K562 (cell line): ENCODE measurements at regions not wholly inside any gene's neighbourhood (a gene's known extent, or its start where the extent isn't known, plus 50 kb on each side); places are given as distances from the start of the nearest gene placed in this dataset.
"Not testable (repeated sequence)": the region's sequence is repeated elsewhere in the genome, so short reads cannot be mapped to it uniquely, and the experiment has no call there.

ENCODE experiments used
- ATAC-seq: fragments of 200-7000 bp; cut with Tn5 transposase; 3 replicates; pipeline ENCODE4 v1.9.1; 2020; ENCODE audit warnings: moderate library complexity
- BruUV-seq: library from RNA; stranded (reverse); fragments of 400-500 nt; replicated peaks from 2 replicates; lab custom pipeline; 2021; lab: Mats Ljungman, UMichigan
- CTCF ChIA-PET: fragments of 300-600 bp; formaldehyde crosslinking; extraction: SDS; loops from one replicate; lab custom pipeline; 2021; ENCODE audit warnings: low intra/inter-chr PET ratio; lab: Yijun Ruan, JAX
- POLR2A ChIA-PET: fragments of 300-600, 350-650 bp; sonication (Branson Sonifier 250); formaldehyde crosslinking; extraction: SDS; loops from one replicate; lab custom pipeline; 2021; ENCODE audit warnings: antibody characterized with exemption, inconsistent platforms; lab: Yijun Ruan, JAX
- DNase-seq, 4 experiments: peaks; one replicate each; pipeline versions ENCODE4 v3.0.0 to v3.0.0-alpha.2; 2011 to 2018; ENCODE audit warnings: low spot score in 3 of 4, mixed read lengths in 3 of 4; ENCODE audit errors: extremely low read depth in 1 of 4
- FAIRE-seq: peaks from 2 replicates; lab custom pipeline; 2011; peaks lifted over from hg19 to GRCh38; lab: Jason Lieb, UNC
- H2AFZ ChIP-seq: 2 replicates; pipeline ENCODE4 v1.6.0; 2011; ENCODE audit warnings: low read depth, low read length, control low read depth, inconsistent platforms
- H3K27ac ChIP-seq: fragments of 200-600 bp; 3 replicates; pipeline ENCODE4 v1.8.0; 2011; ENCODE audit warnings: low read depth, mild to moderate bottlenecking, control low read depth, inconsistent platforms, low read length, moderate library complexity, mixed read lengths; ENCODE audit errors: extremely low read depth
- H3K27me3 ChIP-seq, 2 experiments: fragments of 300-600 bp in 1 of 2; 2 replicates in 1 of 2; 3 replicates in 1 of 2; pipeline versions ENCODE4 v1.6.0 to v1.8.0; 2011; ENCODE audit warnings: inconsistent platforms in 2 of 2, low read length in 2 of 2, mild to moderate bottlenecking in 1 of 2, mixed read lengths in 1 of 2, moderate library complexity in 1 of 2; ENCODE audit not compliant: control insufficient read depth in 2 of 2, insufficient read depth in 2 of 2
- H3K36me3 ChIP-seq: fragments of 300-600 bp; 3 replicates; pipeline ENCODE4 v1.8.0; 2011; ENCODE audit warnings: mild to moderate bottlenecking, low read length, inconsistent platforms; ENCODE audit not compliant: control insufficient read depth, insufficient read depth
- H3K4me1 ChIP-seq, 2 experiments: fragments of 200-600 bp in 1 of 2; replicated peaks in 1 of 2; 2 replicates in 1 of 2; 3 replicates in 1 of 2; pipeline versions ENCODE4 v1.5.1 to v1.8.0; 2011; ENCODE audit warnings: inconsistent platforms in 2 of 2, low read length in 2 of 2, mild to moderate bottlenecking in 1 of 2, mixed read lengths in 1 of 2, moderate library complexity in 1 of 2; ENCODE audit not compliant: control insufficient read depth in 2 of 2, insufficient read depth in 2 of 2
- H3K4me2 ChIP-seq: 2 replicates; pipeline ENCODE4 v1.6.1; 2011; ENCODE audit warnings: low read length, control low read depth, inconsistent platforms, mixed read lengths; ENCODE audit not compliant: insufficient read depth
- H3K4me3 ChIP-seq: fragments of 200-600 bp; sonication (generic), shearing (Covaris generic); 2 replicates; pipeline ENCODE4 v1.5.1; 2016; ENCODE audit warnings: control low read depth, inconsistent platforms
- H3K79me2 ChIP-seq: fragments of 200-600 bp; 3 replicates; pipeline ENCODE4 v1.8.0; 2011; ENCODE audit warnings: low read length, inconsistent platforms; ENCODE audit not compliant: control insufficient read depth, insufficient read depth
- H3K9ac ChIP-seq, 2 experiments: 2 replicates each; pipeline versions ENCODE4 v1.6.0 to v1.6.1; 2011; ENCODE audit warnings: low read depth in 2 of 2, low read length in 2 of 2, control low read depth in 1 of 2, inconsistent platforms in 1 of 2, mild to moderate bottlenecking in 1 of 2, mixed read lengths in 1 of 2; ENCODE audit not compliant: insufficient read depth in 1 of 2
- H3K9me1 ChIP-seq: one replicate; pipeline ENCODE4 v1.6.0; 2011; ENCODE audit warnings: inconsistent platforms, mild to moderate bottlenecking, low read length, moderate library complexity; ENCODE audit not compliant: control insufficient read depth, insufficient read depth
- H3K9me3 ChIP-seq: replicated peaks from 2 replicates; pipeline ENCODE4 v1.5.1; 2011; ENCODE audit warnings: low read depth, low read length, inconsistent platforms; ENCODE audit not compliant: control insufficient read depth, insufficient read depth
- H4K20me1 ChIP-seq: replicated peaks from 2 replicates; pipeline ENCODE4 v1.6.1; 2011; ENCODE audit warnings: low read length, inconsistent platforms, mixed read lengths; ENCODE audit not compliant: control insufficient read depth, insufficient read depth
- ARHGAP35 ChIP-seq: fragments of 450-650 bp; IDR thresholded peaks from 2 replicates; pipeline ENCODE4 v1.6.1; 2018; ENCODE audit not compliant: partially characterized antibody
- BCOR ChIP-seq: fragments of 450-650 bp; IDR thresholded peaks from 2 replicates; pipeline ENCODE4 v1.6.1; 2016
- CCNT2 ChIP-seq: IDR thresholded peaks from 2 replicates; pipeline ENCODE4 v1.6.1; 2011; ENCODE audit warnings: borderline replicate concordance, low read depth, mild to moderate bottlenecking, moderate library complexity, mixed read lengths, low read length; ENCODE audit not compliant: insufficient read length; ENCODE audit errors: extremely low read depth
- HNRNPL ChIP-seq: fragments of 200-400 bp; formaldehyde crosslinking; IDR thresholded peaks from 2 replicates; pipeline ENCODE4 v1.6.1; 2017; ENCODE audit warnings: low read depth, mild to moderate bottlenecking, low read length
- HNRNPLL ChIP-seq: fragments of 200-400 bp; formaldehyde crosslinking; IDR thresholded peaks from 2 replicates; pipeline ENCODE4 v1.6.1; 2017; ENCODE audit warnings: low read length, low read depth, mild to moderate bottlenecking; ENCODE audit not compliant: poor library complexity, severe bottlenecking
- JUNB ChIP-seq: fragments of 450-650 bp; formaldehyde crosslinking; conservative IDR thresholded peaks from 2 replicates; pipeline ENCODE4 v1.4.0; 2020; ENCODE audit warnings: mild to moderate bottlenecking
- SAP30 ChIP-seq: fragments of 200-600 bp; sonication (generic); IDR thresholded peaks from 2 replicates; pipeline ENCODE4 v1.6.1; 2012; ENCODE audit warnings: borderline replicate concordance, low read depth, mild to moderate bottlenecking, moderate library complexity, low read length, control low read depth, inconsistent platforms; ENCODE audit not compliant: insufficient read depth, poor library complexity, severe bottlenecking
- STAG1 ChIP-seq: sonication (generic); formaldehyde crosslinking; IDR thresholded peaks from 2 replicates; pipeline ENCODE4 v1.5.0; 2020; ENCODE audit warnings: missing genetic modification reagents, borderline replicate concordance
- TCF7 ChIP-seq: sonication (generic); IDR thresholded peaks from 2 replicates; pipeline ENCODE4 v1.6.1; 2016; ENCODE audit warnings: antibody characterized with exemption, borderline replicate concordance
- TEAD1 ChIP-seq, 2 experiments: fragments of 450-650 bp in 1 of 2; sonication (generic) in 1 of 2; formaldehyde crosslinking; IDR thresholded peaks; 2 replicates each; pipeline versions ENCODE4 v1.4.0 to v1.8.0; 2020 to 2022; ENCODE audit warnings: mild to moderate bottlenecking in 2 of 2, missing genetic modification reagents in 1 of 2
- ZNF354B ChIP-seq: fragments of 250-450 bp; sonication (Bioruptor Pico); IDR thresholded peaks from 2 replicates; pipeline ENCODE4 v1.4.0; 2020
- WGBS: fragments of 100-300 bp; shearing (Covaris generic); methylation state at CpG from one replicate; pipeline ENCODE4 v1.1.6; 2016; ENCODE audit warnings: low coverage, mixed read lengths; ENCODE audit not compliant: insufficient coverage; ENCODE audit errors: missing lambda C conversion rate; 5-methylcytosine and 5-hydroxymethylcytosine counted together
- in situ Hi-C: fragments of 300-500 bp; cut with MboI; formaldehyde crosslinking; loops from 4 replicates; pipeline ENCODE4 v1.15.0; 2018; ENCODE audit warnings: inconsistent platforms, mixed read lengths
- intact Hi-C: fragments of 100-400 bp; cut with micrococcal nuclease; formaldehyde crosslinking; loops from 2 replicates; pipeline ENCODE4 v1.14.2; 2022
- TF ChIP-seq, protein P1 (sequence below): fragments of 450-650 bp; IDR thresholded peaks from one replicate; pipeline ENCODE4 v1.6.1; 2018; ENCODE audit warnings: mild to moderate bottlenecking, moderate library complexity; ENCODE audit not compliant: partially characterized antibody
- TF ChIP-seq, protein P2 (sequence below): fragments of 450-650 bp; formaldehyde crosslinking; IDR thresholded peaks from 2 replicates; pipeline ENCODE4 v1.4.0; 2020; ENCODE audit warnings: mild to moderate bottlenecking, moderate library complexity

DNA sequence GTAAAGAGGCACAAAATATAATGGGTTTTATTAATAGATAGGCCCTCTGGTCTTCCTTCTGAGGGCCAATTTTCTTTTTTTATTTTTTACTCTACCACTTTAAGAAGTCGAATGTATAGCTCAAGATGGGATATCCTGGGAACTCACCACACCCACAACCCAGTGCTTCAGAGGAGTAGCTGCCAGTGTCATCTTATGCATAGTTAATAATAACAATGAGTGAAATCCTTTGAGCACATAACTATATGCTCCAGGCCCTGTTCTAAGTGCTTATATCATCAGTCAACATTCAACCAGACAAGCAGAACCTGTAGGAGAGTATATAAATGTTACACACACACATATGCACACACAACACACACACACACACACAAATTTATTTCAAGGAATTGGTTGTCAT is 150.3 kb upstream of the ACTBL2 start:
- intact Hi-C loops (no loop called here), in situ Hi-C loops (no loop called here)
- Histone ChIP-seq H3K9me3 (no peaks in the 10 kb centered on the region), H3K9ac (no peak overlapping the region), H3K4me3 (no peak overlapping the region), H4K20me1 (no peaks in the 10 kb centered on the region), H3K4me2 (no peak overlapping the region), H3K79me2 (no peaks in the 10 kb centered on the region), H2AFZ (no peak overlapping the region), H3K9me1 (no peaks in the 10 kb centered on the region), H3K36me3 (no peaks in the 10 kb centered on the region), H3K4me1 (no peaks in the 10 kb centered on the region), H3K27ac (no peak overlapping the region), H3K27me3 (no peaks in the 10 kb centered on the region)
- POLR2A ChIA-PET = no interaction called here
- FAIRE-seq (no peak), ATAC-seq (no peak), DNase-seq (no peak)
- TF ChIP-seq, protein P1, sequence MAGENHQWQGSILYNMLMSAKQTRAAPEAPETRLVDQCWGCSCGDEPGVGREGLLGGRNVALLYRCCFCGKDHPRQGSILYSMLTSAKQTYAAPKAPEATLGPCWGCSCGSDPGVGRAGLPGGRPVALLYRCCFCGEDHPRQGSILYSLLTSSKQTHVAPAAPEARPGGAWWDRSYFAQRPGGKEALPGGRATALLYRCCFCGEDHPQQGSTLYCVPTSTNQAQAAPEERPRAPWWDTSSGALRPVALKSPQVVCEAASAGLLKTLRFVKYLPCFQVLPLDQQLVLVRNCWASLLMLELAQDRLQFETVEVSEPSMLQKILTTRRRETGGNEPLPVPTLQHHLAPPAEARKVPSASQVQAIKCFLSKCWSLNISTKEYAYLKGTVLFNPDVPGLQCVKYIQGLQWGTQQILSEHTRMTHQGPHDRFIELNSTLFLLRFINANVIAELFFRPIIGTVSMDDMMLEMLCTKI = no peak
- TF ChIP-seq CCNT2 = no peak
- TF ChIP-seq BCOR = no peak
- no peak for TF ChIP-seq TEAD1 (CRISPR knock-in tag; IDR thresholded peaks at IDR 0.05)
- TF ChIP-seq TCF7 = no peak
- no peak for TF ChIP-seq SAP30
- no peak for TF ChIP-seq ARHGAP35
- no peak for TF ChIP-seq JUNB (CRISPR knock-in tag)
- TF ChIP-seq STAG1 (CRISPR knock-in tag) = no peak
- TF ChIP-seq HNRNPL = no peak
- TF ChIP-seq, protein P2, sequence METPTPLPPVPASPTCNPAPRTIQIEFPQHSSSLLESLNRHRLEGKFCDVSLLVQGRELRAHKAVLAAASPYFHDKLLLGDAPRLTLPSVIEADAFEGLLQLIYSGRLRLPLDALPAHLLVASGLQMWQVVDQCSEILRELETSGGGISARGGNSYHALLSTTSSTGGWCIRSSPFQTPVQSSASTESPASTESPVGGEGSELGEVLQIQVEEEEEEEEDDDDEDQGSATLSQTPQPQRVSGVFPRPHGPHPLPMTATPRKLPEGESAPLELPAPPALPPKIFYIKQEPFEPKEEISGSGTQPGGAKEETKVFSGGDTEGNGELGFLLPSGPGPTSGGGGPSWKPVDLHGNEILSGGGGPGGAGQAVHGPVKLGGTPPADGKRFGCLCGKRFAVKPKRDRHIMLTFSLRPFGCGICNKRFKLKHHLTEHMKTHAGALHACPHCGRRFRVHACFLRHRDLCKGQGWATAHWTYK (CRISPR knock-in tag) = no peak
- TF ChIP-seq HNRNPLL = no peak
- TF ChIP-seq ZNF354B (CRISPR knock-in tag) = no peak
- CTCF ChIA-PET = interaction anchor here (0.6 kb wide), 1 partner anchor 154 kb away, joined by 3 read pairs; no protein-coding TSS in a partner anchor
- 0% methylated on average over 1 of the region's 1 CpG for WGBS
- BruUV-seq = no TSS peak

DNA sequence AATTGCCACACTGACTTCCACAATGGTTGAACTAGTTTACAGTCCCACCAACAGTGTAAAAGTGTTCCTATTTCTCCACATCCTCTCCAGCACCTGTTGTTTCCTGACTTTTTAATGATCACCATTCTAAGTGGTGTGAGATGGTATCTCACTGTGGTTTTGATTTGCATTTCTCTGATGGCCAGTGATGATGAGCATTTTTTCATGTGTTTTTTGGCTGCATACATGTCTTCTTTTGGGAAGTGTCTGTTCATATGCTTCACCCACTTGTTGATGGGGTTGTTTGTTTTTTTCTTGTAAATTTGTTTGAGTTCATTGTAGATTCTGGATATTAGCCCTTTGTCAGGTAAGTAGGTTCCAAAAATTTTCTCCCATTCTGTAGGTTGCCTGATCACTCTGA is 148.5 kb upstream of the ACTBL2 start:
- H3K4me3 ChIP-seq, H3K9me1 ChIP-seq, in situ Hi-C loops, H3K27me3 ChIP-seq, POLR2A ChIA-PET, H3K4me1 ChIP-seq, H3K4me2 ChIP-seq, intact Hi-C loops, BruUV-seq, H4K20me1 ChIP-seq, ATAC-seq, H3K9ac ChIP-seq, H2AFZ ChIP-seq, FAIRE-seq, H3K27ac ChIP-seq, CTCF ChIA-PET, H3K36me3 ChIP-seq, H3K79me2 ChIP-seq, H3K9me3 ChIP-seq, DNase-seq: not testable (repeated sequence)
